Inferior parietal cortex (tissue), 1 donor: ENCODE measurements at regions not wholly inside any gene's neighbourhood (a gene's known extent, or its start where the extent isn't known, plus 50 kb on each side); places are given as distances from the start of the nearest gene placed in this dataset.

ENCODE experiments used
- DNase-seq: peaks from one replicate; pipeline ENCODE4 v3.0.0-alpha.2; 2016; ENCODE audit errors: extremely low spot score

DNA sequence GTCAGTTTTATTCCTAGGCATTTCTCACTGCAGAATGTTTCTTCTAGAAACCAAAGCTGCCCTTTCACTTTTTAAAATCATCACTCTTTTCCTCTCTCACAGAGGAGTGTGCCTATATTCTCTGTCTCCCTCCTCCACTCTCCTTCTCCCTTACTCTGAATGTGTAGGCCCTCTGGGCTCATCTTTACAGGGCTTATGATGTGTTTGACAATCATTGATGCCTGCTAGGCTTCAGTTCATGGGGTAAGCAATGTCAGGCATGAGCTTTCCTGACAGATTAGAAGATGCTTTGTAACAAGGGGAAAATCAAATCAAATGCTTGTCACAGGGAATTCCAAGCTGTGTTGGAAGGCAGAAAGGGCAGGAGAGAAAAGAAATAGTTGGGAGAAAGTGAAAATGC lies 742.9 kb downstream of the SORCS3 start:
- no peak for DNase-seq

- DNase-seq, result no peak
Observed at GRCh38 chr10:105370692-105371091, 729.6 kb downstream of the SORCS3 start.

- DNase-seq, result no peak
Observed at GRCh38 chr10:105359708-105360107, 718.6 kb downstream of the SORCS3 start.

DNA sequence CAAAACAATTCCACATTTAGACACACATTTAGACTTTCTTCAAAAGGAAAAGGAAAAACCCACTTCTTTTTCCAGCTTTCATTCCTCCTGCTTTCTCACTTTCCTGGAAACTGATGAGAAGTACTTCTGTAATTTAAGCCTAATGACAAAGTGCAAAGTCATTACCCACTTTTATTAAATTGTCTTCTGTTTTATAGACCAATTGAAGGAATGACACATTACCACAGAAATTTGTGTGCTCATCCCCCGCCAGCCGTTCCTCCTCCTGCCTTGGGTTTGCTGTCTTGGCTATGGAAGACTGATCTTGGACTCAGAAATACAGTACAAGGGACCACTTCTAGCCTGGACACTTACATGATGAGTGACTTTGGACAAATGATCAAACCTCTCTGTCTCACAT lies 717.8 kb downstream of the SORCS3 start:
- no peak for DNase-seq

DNA sequence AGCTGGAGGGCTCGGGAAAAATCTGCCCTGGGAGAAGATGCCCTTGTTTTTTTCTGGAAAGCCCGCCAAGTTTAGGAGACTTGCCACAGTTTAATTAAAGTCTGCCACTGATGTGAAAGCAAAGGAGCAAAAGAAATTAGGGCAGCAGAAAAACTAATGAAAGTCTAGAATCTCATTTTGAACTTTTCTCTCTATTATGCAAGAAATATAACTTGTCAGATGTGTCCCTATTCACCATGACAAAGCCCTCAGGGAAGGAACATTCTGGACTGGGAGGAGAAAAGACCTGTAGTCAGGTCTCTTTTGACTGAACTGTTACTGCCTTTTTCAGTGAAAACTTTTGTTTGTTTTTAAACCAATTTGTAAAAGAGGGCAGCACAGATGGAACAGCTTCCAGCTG lies 715.5 kb downstream of the SORCS3 start:
- peak; percentile 9 for DNase-seq

GRCh38 chr10:105354010-105354409 lies 712.9 kb downstream of the SORCS3 start:
- no peak for DNase-seq

DNA sequence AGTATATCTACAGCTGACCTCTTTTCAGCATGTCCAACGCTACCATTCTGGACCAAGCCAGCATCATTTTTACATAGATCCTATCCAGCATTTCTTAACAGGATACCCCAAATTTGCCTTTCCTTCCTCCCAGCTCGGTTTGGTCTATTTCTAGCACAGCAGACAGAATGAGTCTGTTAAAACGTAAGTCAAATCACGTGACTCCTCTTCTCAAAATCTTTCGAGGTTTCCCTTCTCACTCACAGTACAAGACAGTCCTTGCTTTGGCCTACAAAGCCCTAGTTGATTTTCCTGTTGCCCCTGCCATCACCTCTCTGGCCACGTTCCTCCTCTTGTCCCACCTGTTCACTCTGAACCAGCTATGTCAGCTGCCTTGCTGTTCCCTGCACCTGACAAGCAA lies 711.7 kb downstream of the SORCS3 start:
- no peak for DNase-seq

GRCh38 chr10:105352281-105352680 lies 711.2 kb downstream of the SORCS3 start:
- no peak for DNase-seq

GRCh38 chr10:105351187-105351586 lies 710.1 kb downstream of the SORCS3 start:
- DNase-seq, result no peak

GRCh38 chr10:105347487-105347886 lies 706.4 kb downstream of the SORCS3 start:
- DNase-seq, result no peak

GRCh38 chr10:105342606-105343005 lies 701.5 kb downstream of the SORCS3 start:
- no peak for DNase-seq

DNA sequence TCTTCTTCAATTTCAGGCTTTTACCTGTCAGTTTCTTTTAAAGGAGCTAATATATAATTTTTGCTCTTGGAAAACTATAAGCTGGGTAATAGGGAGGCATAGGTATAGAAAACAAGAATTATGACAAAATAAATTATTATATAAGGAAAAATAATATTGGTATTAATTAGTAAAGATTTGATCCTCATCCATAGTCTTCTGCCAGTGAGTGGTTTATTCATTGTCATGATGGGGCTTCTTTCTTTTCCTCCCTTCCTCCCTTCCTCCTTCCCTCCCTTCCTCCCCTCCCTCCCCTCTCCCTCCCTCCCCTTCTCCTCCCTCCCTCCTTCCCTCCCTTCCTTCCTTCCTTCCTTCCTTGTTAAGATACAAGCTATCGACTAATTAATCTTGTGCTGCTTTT lies 698.6 kb downstream of the SORCS3 start:
- no peak for DNase-seq

DNA sequence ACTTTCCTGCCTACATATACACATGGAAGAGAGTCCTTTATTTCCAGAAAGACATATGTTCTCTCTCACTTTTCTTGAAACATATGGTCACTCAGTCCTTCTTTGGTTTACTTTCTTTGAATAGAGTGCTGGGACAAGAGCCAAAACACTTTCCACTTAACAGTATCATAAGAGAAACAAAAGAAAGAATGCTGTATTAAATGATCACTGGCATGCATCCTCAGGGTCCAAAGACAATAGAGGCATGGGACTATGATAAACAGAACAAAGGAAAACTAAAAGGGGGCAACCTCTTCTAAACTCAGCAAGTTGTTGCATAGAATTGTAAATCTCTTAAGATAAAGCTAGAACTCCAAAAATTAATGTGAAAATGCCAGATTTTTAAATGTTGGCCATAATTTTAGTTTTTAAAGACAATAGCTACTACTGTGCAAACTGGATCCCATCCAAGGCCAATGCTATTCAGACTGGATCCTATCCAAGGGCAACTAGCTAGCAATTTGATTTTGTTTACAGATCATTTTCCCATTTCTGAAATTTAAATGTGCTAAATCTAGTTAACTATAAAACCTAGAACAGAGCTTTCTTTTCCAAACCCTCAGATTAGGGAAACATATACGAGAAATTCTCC lies 687.5 kb downstream of the SORCS3 start:
- DNase-seq, result peak; percentile 62
